Progenitor cell of endocrine pancreas (in vitro differentiated cells): ENCODE measurements at regions not wholly inside any gene's neighbourhood (a gene's known extent, or its start where the extent isn't known, plus 50 kb on each side); places are given as distances from the start of the nearest gene placed in this dataset.

Source experiments
- DNase-seq: peaks from one replicate; pipeline ENCODE4 v3.0.0; 2021; ENCODE audit warnings: low spot score; ENCODE audit not compliant: unreplicated experiment
- H3K27ac Mint-ChIP-seq: 2 replicates; pipeline ENCODE4 v1.8.0; 2021; ENCODE audit warnings: mild to moderate bottlenecking, moderate library complexity, mixed read lengths
- H3K27me3 Mint-ChIP-seq: 2 replicates; pipeline ENCODE4 v1.8.0; 2021; ENCODE audit warnings: mixed read lengths
- H3K36me3 Mint-ChIP-seq: 2 replicates; pipeline ENCODE4 v1.8.0; 2022; ENCODE audit warnings: mixed read lengths; ENCODE audit not compliant: insufficient read depth
- H3K4me1 Mint-ChIP-seq: 2 replicates; pipeline ENCODE4 v1.8.0; 2021; ENCODE audit warnings: low read depth, mixed read lengths
- H3K4me3 Mint-ChIP-seq: 2 replicates; pipeline ENCODE4 v1.8.0; 2021; ENCODE audit warnings: low read depth, mild to moderate bottlenecking, moderate library complexity, mixed read lengths
- H3K9me3 Mint-ChIP-seq: 2 replicates; pipeline ENCODE4 v1.8.0; 2021; ENCODE audit warnings: low read depth, mixed read lengths
- TF ChIP-seq, protein P1 (sequence below): fragments of 200-600 bp; sonication (generic); IDR thresholded peaks from one replicate; pipeline ENCODE4 v1.5.0; 2021; ENCODE audit warnings: antibody characterized with exemption, mild to moderate bottlenecking; ENCODE audit not compliant: unreplicated experiment

GRCh38 chr10:65355141-65355680 lies 1570.6 kb upstream of the LRRTM3 start:
- H3K4me3 Mint-ChIP-seq, result no peak overlapping the region
- TF ChIP-seq, protein P1, sequence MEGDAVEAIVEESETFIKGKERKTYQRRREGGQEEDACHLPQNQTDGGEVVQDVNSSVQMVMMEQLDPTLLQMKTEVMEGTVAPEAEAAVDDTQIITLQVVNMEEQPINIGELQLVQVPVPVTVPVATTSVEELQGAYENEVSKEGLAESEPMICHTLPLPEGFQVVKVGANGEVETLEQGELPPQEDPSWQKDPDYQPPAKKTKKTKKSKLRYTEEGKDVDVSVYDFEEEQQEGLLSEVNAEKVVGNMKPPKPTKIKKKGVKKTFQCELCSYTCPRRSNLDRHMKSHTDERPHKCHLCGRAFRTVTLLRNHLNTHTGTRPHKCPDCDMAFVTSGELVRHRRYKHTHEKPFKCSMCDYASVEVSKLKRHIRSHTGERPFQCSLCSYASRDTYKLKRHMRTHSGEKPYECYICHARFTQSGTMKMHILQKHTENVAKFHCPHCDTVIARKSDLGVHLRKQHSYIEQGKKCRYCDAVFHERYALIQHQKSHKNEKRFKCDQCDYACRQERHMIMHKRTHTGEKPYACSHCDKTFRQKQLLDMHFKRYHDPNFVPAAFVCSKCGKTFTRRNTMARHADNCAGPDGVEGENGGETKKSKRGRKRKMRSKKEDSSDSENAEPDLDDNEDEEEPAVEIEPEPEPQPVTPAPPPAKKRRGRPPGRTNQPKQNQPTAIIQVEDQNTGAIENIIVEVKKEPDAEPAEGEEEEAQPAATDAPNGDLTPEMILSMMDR, result no peak
- H3K27me3 Mint-ChIP-seq, result no peaks in the 10 kb centered on the region
- peaks cover 6% of the 10 kb centered on the region for H3K4me1 Mint-ChIP-seq
- no peak for DNase-seq
- H3K36me3 Mint-ChIP-seq, result no peaks in the 10 kb centered on the region
- H3K9me3 Mint-ChIP-seq, result no peaks in the 10 kb centered on the region
- no peak overlapping the region for H3K27ac Mint-ChIP-seq

DNA sequence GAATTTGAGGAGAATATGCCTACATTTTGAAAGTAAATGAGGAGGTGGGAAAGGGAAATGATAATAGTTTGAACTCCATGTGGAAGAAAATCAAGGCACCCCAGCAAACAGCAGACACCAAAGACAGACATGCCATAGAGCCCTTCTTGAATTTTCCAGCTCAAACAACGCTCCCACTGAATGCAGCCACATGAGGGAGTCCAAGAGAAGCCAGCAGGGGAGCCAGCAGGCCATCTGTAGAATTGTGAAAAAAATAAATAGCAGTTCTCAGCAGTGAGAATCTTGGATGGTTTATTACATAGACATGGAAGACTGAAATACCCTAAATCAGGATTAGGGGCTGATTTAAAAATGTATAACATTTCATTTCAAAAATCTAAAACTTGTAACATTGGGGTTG lies 1567.3 kb upstream of the LRRTM3 start:
- TF ChIP-seq, protein P1, result peak; percentile 53
- no peaks in the 10 kb centered on the region for H3K27me3 Mint-ChIP-seq
- no peak overlapping the region for H3K27ac Mint-ChIP-seq
- no peak overlapping the region for H3K4me3 Mint-ChIP-seq
- no peaks in the 10 kb centered on the region for H3K36me3 Mint-ChIP-seq
- peaks cover 6% of the 10 kb centered on the region for H3K4me1 Mint-ChIP-seq
- no peak for DNase-seq
- peaks cover 6% of the 10 kb centered on the region for H3K9me3 Mint-ChIP-seq

GRCh38 chr10:65360497-65360896 lies 1565.3 kb upstream of the LRRTM3 start:
- peaks cover 13% of the 10 kb centered on the region for H3K4me1 Mint-ChIP-seq
- TF ChIP-seq, protein P1, result no peak
- H3K36me3 Mint-ChIP-seq, result no peaks in the 10 kb centered on the region
- H3K27ac Mint-ChIP-seq, result no peak overlapping the region
- no peaks in the 10 kb centered on the region for H3K27me3 Mint-ChIP-seq
- H3K9me3 Mint-ChIP-seq, result peaks cover 6% of the 10 kb centered on the region
- no peak for DNase-seq
- no peak overlapping the region for H3K4me3 Mint-ChIP-seq

- H3K27me3 Mint-ChIP-seq, result no peaks in the 10 kb centered on the region
- peaks cover 6% of the 10 kb centered on the region for H3K9me3 Mint-ChIP-seq
- DNase-seq, result no peak
- H3K27ac Mint-ChIP-seq, result no peak overlapping the region
- H3K4me3 Mint-ChIP-seq, result no peak overlapping the region
- no peaks in the 10 kb centered on the region for H3K36me3 Mint-ChIP-seq
- TF ChIP-seq, protein P1, result no peak
- H3K4me1 Mint-ChIP-seq, result peaks cover 7% of the 10 kb centered on the region
These were observed 1560.0 kb upstream of the LRRTM3 start for GRCh38 chr10:65365878-65366277.

GRCh38 chr10:65367706-65368105 lies 1558.1 kb upstream of the LRRTM3 start:
- H3K27me3 Mint-ChIP-seq, result no peaks in the 10 kb centered on the region
- no peaks in the 10 kb centered on the region for H3K36me3 Mint-ChIP-seq
- H3K9me3 Mint-ChIP-seq, result peaks cover 6% of the 10 kb centered on the region
- TF ChIP-seq, protein P1, result no peak
- H3K27ac Mint-ChIP-seq, result no peak overlapping the region
- no peak overlapping the region for H3K4me3 Mint-ChIP-seq
- DNase-seq, result no peak
- peaks cover 7% of the 10 kb centered on the region for H3K4me1 Mint-ChIP-seq
